ENCODE measurements at regions not wholly inside any gene's neighbourhood (a gene's known extent, or its start where the extent isn't known, plus 50 kb on each side); places are given as distances from the start of the nearest gene placed in this dataset.

DNA sequence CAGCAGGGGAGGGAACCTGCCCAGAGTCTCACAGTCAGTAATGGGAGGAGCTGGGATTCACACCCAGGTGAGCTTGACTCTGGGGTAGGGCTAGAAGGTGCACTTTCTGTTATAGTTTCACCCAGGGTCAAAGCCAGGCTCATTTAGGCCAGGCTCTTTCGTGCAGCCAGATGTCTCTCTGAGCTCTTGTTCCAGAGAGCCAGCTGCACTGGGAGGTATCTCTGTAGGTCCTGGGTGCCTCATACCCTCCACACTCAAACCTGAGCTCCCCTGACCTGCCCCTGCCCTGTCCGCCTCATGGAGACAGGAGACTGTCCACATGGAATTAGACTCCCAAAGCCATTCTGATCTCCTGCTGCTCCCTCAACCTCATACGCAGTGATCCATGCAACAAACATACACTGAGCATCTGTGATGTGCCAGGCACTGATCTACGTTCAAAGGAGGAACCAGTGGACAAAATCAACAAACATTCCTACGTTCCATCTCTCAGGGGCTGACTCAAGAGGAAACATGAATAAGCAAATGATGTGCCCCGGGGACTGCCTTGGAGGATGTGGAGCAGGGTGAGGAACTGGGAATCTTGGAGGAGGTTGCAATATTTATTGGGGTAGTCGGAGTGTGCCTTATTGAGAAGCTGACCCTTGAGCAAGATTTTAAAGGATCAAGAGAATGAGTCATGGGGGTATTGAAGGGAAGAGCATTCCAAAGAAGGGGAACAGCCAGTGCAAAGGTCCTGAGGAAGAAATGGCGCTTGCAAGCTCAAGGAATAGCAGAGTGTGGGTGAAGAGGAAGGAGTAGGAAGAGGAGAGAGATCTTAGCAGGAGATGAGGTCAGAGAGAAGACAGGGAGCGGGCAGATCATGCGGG, 71.3 kb upstream of the TOX2 start:
- no peak for TF ChIP-seq POLR2A (IDR thresholded peaks at IDR 0.05)
- TF ChIP-seq, protein P1, sequence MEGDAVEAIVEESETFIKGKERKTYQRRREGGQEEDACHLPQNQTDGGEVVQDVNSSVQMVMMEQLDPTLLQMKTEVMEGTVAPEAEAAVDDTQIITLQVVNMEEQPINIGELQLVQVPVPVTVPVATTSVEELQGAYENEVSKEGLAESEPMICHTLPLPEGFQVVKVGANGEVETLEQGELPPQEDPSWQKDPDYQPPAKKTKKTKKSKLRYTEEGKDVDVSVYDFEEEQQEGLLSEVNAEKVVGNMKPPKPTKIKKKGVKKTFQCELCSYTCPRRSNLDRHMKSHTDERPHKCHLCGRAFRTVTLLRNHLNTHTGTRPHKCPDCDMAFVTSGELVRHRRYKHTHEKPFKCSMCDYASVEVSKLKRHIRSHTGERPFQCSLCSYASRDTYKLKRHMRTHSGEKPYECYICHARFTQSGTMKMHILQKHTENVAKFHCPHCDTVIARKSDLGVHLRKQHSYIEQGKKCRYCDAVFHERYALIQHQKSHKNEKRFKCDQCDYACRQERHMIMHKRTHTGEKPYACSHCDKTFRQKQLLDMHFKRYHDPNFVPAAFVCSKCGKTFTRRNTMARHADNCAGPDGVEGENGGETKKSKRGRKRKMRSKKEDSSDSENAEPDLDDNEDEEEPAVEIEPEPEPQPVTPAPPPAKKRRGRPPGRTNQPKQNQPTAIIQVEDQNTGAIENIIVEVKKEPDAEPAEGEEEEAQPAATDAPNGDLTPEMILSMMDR (IDR thresholded peaks at IDR 0.05): no peak

Measured in upper lobe of left lung (tissue), 4 donors.